M059J (cell line): ENCODE measurements at regions not wholly inside any gene's neighbourhood (a gene's known extent, or its start where the extent isn't known, plus 50 kb on each side); places are given as distances from the start of the nearest gene placed in this dataset.
A peak's percentile ranks its signal among the peaks of the same experiment; 100 is the strongest.
"Not testable (repeated sequence)": the region's sequence is repeated elsewhere in the genome, so short reads cannot be mapped to it uniquely, and the experiment has no call there.

Source experiments
- DNase-seq: peaks from one replicate; pipeline ENCODE4 v3.0.0-alpha.2; 2012; ENCODE audit warnings: low read depth

DNA sequence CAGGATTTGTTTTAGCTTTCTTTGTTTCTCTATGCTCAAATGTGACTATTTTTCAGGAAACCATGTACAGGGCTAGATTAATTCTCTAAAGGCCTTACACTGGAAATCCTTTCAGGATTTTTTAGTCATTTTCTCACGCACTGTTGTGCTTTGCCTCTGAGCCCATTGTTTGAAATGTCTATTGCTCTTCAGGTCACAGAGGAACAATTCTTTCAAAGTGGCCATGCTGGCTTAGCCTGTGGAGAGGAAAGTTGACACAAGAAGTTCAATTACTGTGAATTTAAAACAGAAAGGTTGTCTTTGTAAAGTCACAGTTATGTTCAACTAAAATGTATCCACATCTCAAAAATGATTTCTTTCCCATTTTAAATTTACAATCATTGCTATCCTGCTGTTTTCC, 1071.7 kb upstream of the POT1 start:
- no peak for DNase-seq

DNA sequence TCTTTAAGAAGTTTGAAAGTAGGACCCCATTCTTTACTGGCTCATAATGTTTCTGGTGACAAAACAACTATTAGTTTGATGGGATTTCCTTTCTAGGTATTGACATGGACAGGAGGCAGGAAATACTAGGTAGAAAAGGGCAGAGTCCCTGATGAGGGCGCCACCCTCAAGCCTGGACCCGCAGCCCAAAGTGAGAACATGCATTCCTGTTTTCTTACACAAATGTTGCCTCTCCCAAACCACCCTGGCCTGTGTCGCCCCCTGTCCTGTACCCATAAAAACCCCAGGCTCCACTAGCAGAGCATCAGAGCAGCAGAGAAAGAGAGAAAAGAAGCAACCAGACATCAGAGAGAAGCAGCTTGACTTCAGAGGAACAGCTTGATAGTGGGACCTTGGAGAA, 1055.2 kb upstream of the POT1 start:
- no peak for DNase-seq

DNA sequence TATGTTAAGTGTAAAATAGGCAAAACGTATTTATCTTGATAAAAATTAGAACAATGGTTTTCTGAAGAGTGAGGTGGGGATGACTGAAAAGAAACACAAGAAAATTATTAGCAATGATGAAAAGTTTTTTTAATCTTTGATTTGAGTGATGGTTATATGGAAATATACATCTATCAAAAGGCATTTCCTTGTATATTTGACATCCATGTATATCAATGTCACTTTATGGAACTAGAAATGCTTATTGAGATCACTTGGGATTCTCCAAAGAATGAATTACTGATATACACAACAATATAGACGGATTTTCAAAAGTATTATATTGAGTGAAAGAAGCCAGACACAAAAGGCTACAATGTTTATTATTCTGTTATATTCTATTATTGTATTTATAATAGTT, 1042.0 kb upstream of the POT1 start:
- no peak for DNase-seq

DNA sequence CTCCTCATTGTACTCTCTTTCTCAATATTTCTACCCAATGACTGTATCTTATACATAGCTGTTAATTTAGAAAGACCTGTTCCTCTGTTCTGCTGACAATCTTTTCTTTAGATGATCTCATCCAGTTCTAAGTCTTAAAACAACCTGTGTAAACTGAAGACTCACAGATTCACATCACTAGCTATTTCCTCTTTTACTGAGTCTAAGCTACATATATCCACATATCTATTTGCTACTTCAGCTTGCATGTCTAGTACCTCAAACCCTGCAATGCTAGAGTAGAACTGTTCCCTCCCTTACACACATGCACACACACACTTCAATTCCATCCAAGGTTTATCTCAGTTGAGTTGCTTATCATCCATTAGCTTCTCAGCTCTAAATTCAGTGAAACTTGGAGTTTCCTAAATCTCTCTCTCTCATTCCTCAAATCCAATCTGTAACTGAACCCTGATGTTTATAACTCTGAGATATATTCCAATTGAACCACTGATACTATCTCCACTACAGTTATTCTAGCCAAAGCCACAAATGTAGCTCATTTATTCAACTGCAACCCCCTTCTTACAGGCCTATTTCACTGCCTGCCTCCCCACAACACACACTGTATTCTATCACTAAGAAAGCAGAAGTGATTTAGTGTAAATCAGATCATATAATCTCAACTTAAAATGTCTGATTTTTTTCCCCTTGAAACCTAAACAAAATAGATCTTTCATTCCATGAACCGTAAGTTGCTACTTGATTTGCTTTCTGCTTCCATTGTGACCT, 1036.8 kb upstream of the POT1 start:
- DNase-seq = no peak

DNA sequence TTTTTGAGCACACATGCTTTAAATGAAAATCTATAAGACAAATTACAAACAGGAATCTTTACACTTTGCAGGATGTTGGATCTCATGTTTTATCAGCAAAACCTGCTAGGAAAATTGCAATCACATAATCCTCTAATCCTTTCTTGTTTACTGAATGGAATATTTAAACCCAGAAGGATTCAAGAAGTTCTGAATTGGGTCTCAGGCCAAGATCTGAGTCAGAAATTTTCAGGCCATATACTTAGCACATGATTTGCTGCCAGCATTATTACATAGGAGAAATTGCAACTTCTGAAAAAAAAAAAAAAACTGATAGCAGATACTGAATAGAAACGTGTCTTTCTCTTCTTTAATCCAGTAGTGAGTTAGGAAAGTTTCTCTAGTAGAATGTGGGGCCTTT, 1005.3 kb upstream of the POT1 start:
- DNase-seq = no peak

DNA sequence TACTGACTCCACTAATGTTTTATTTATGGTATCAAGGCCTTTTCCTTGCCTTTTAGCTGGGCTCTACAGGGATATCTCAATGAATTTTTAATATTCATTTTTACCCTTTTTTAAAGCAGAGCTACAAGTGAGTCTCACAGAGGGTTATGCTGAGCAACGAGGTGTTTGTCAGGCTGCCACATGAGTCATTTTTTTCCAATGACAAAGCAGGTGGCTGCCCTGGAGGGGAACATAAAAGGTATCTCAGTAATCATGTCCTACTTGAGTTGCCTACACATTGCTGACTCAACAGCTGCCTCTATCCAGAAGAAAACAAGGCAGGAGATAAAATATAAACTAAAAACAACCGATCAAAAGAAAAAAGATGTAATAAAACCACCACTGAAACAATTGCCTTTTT, 1004.9 kb upstream of the POT1 start:
- DNase-seq = peak; percentile 25

DNA sequence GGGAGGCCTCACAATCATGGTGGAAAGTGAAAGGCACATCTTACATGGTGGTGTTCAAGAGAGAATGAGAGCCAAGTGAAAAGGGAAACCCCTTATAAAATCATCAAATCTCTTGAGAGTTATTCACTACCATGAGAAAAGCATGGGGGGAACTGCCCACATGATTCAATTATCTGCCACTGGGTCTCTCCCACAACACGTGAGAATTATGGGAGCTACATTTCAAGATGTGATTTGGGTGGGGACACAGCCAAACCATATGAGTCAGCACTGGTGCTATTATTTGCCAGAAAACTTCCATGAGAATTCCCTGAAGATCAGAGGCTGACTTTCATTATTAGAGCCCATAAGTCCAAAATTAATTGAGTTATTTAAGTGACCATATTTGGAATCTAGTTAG, 1001.2 kb upstream of the POT1 start:
- DNase-seq = no peak

DNA sequence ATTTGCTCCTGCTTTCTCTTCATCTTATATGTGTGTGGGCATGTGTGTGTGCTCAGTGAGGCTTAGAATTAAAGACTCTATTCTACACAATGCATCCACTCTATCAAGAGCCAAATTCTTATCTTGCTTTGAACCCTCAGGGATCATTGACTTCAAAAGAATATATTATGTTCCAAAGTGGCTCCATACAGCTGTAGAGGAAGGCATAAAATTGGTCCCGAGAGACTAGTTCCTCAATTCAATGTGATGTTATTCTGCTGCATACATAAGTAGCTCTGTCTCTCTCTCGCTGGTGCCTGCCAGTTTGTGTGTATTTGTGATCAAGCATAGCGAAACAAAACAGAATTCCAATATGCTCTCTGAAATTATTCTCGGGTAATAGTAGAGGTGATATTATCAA, 997.9 kb upstream of the POT1 start:
- no peak for DNase-seq

DNA sequence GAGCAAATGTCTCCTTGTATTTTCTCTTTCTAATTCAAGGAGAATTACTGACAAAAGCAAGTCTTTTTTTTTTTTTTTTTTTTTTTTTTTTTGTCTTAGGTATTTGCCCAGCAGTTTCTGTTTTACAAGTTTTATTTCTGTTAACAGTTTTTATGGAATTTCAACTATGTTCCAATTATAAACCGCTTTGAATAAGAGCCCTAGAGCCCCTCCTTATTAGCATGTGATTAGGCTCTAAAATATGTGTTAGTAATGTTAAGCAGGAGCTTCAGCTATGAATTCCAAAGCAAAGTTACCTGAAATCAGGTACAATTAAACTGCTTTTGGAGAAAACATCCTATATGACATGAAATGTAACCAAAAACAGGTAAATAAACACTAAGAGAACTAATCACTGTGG, 997.0 kb upstream of the POT1 start:
- DNase-seq = no peak

DNA sequence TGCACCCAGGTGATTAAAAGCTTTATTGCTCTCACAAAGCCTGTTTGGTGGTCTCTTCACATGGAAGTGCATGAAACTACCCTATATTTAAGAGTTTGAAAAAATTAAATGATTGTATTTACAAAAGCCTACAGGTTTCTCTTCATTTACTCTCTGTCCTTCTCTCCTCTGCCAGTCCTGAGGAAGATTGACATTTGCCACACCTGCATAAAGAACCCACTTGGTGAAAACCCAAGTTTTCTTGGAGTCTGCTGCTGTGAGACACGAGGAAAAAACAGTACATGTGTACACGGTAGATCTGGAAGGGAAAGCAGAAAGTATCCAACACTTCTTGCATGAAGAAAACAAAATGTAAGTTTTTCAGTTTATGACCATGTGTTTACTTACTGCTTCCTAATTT, 994.4 kb upstream of the POT1 start:
- DNase-seq = no peak

DNA sequence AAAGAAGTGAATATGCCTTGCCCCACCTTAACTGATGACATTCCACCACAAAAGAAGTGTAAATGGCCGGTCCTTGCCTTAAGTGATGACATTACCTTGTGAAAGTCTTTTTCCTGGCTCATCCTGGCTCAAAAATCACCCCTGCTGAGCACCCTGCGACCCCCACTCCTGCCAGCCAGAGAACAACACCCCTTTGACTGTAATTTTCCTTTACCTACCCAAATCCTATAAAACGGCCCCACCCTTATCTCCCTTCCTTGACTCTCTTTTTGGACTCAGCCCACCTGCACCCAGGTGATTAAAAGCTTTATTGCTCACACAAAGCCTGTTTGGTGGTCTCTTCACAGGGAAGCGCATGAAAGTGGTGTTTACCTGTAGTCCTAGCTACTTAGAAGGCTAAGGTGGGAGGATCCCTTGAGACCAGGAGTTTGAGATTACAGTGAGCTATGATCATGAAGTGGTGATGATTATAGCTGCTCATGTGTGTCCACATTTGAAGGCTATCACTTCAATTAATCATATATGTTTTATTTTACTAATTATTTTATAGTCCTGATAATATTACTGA, 985.8 kb upstream of the POT1 start:
- not testable (repeated sequence) for DNase-seq

DNA sequence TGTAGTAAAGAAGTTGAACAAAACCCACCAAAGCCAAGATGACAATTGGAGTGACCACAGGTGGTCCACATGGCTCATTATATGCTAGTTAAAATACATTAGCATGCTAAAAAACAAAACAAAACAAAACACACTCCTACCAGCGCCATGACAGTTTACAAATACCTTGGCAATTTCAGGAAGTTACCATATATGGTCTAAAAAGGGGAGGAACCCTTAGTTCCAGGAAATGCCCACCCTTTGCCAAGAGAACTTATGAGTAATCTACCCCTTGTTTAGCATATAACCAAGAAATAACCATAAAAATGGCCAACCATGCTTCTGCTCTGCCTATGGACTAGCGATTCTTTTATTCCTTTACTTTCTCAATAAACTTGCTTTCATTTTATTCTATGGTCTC, 979.1 kb upstream of the POT1 start:
- no peak for DNase-seq

DNA sequence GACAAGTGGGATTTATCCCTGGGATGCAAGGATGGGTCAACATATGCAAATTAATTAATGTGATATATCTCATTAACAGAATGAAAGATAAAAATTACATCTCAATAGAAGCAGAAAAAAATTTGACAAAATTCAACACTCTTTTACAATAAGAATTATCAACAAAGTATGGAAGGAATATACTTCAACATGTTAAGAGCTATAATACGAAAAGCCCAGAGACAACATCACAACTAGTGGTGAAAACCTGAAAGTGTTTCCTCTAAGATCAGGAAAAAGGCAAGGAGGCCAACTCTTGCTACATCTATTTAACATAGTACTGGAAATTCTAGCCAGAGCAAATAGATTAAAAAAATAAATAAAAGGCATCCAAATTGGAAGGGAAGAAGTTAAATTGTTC, 970.0 kb upstream of the POT1 start:
- no peak for DNase-seq

DNA sequence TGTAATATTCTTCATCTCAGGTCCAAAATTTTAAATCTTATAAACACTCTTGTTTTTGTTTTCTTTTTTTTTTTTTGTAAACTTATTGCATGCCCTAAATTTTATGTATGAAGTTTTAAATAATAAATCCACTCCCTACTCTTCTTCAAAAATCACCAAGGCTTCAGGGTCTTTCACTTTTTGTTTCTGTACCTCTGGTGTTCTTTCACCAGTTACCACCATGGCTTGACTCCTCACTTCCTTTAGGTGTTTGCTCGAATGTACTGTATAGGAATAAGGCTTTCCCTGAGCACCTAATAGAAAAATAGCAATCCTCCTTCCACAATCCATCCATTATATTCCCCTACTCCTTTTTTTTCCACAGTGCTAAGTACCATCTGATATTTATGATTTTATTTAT, 962.8 kb upstream of the POT1 start:
- DNase-seq = no peak

DNA sequence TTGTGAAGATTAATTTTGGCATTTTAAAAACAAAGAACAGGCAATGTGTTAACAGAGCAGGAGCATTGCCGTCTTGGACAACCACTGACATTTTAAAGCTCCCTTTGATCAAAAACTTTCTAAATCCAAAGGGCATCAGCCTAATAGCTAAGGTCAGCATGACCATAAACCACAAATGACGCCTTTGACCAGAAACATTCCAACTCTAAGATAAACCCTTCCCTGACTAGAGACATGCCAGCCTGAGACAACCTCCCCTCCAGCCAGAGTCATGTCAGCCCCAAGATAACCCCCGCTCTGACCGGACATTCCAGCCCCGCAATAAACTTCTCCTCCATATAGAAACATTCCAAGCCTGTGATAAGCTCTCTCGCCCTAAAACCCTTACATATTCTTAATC, 949.4 kb upstream of the POT1 start:
- DNase-seq = peak; percentile 36

DNA sequence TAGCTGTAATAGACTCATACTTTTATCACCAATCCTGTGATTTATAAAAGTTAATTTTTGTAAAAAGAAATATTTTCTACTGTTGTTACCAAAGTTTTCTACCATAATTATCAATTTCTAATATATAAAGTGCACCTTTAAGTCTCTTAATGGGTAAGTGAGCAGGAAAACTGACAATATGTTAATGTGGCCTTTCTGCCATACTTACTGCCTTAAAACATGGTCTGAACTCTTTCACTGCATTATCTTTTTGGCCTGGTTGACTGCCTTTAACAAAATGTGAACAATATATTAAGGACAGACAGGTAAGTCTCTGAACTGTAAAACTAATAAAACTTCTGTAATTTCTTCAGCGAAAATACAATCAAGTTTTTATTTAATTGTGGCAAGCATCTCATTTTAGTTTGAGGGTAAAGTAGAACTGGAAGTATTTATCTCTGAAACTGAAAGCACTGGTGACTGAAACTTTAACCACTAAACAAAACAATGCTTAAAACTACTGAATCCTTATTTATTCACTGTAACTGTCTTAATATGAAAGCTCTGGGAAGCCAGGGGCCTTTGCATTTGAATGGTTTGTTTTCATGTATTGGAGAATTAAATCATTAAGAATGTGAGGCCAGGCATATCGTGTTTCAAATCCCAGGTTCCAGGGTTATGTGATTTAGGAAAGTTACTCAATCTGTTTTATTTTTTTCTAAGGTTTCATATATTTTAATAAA, 948.8 kb upstream of the POT1 start:
- peak; percentile 2 for DNase-seq

DNA sequence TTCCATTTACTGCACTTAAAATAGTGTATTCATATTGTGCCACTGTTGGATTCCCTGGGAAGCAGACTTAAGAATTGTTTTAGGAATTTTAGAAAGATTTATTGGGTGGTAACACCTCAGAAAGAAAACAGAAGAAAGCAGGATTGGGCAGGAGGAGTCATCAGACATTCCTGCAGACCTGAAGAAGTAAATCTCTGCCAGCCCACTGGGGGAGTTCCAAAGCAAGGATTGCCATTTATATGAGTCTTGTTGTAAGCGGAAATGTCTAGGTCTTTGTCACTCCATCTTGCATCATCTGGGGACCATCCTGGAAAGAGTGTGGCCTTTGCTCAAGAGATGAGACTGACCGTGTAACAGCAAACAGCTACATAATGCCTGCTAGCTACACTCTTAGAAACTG, 947.6 kb upstream of the POT1 start:
- peak; percentile 11 for DNase-seq

DNA sequence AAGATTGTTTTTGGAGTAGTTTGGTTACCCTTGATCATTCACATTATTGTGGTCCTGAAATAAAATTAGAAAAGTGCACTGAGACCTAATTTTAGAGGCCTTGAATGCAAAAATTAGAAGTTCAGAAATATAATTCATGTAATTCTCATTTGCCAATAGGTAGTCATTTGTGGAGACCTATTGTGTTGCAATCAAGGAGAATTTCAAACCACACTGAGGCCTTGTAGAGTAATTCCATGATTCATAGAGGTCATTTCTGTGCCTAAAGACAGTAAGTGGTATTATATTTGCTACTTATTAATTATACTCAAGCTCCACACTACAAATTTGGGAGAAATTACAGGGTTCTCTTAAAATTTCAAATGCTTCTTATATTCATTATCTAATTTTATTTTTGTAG, 946.8 kb upstream of the POT1 start:
- peak; percentile 3 for DNase-seq

DNA sequence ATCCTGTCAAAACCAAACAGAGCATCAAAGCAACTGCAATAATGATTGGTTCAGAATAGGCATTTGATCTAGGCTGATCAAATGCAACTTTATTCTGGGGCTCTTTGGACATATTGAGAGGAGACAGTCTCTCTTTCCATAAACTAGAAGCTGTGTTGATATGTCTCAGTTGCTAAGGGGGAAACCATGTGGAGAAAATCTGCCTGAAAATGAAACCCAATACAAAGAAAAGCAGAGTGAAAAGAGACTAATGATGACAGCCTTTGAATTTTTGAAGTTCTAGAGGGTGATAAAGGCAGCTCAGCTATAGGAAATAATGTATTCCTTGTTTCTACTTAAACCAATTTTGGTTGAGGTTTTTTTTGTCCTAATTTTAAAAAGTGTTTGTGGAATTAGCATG, 941.8 kb upstream of the POT1 start:
- DNase-seq = no peak

DNA sequence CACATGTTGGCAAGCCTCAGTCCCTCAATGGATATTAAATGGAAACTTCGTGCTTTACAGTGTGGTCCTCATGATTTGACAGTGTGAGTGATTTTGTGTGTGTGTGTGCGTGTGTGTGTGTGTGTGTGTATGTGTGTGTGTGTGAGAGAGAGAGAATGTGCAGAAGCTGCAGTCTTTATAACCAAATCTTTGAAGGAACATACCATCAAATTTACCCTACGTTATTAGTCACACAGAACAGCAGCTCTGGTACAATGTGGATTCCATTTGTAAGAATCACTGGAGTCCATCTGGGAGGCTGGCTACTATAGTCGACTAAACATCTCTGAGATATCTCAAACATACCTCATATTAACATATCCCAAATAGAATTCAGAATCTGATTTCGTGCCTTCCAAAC, 928.0 kb upstream of the POT1 start:
- no peak for DNase-seq

DNA sequence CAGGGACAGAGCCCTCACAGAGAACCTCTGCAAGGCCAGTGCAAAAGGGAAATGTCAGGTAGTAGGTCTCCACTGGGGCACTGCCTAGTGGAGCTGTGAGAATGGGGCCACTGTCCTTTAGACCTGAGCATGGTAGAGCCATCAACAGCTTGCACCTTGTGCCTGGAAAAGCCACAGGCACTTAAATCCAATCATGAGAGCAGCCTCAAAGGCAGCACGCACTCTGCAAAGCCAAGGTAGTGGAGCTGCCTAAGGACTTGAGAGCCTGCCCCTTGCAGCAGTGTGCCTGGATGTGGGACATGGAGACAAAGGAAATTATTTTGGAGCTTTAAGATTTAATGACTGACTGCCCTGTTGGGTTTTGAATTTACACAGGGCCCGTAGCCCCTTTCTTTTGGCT, 918.5 kb upstream of the POT1 start:
- DNase-seq = no peak

DNA sequence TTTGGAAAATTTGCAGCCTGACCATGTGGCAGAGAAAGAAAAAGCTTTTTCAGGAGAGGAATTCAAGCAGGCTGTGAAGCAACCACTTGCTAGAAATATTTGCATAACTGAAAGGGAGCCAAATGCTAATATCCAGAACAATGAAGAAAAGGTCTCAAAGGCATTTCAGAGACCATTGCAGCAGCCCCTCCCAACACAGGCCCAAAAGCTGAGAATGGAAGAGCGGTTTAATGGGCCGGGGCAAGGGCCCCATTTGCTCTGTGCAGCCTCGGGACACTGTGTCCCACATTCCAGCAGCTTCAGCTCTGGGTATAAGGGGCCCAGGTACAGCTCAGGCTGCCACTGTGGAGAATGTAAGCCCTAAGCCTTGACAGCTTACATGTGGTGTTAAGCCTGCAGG, 918.1 kb upstream of the POT1 start:
- no peak for DNase-seq

DNA sequence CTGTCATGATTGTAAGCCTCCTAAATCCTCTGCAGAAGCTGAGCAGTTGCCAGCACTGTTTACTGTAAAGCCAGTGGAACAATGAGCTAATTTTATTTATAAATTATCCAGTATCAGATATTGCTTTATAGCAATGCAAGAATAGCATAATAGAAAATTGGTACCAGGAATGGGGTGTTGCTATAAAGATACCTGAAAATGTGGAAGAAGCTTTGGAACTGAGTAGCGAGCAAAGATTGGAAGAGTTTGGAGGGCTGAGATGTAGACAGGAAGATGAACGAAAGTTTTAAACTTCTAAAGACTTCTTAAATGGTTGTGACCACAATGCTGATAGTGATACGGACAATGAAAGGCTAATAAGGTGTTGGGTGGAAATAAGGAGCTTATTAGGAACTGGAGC, 917.4 kb upstream of the POT1 start:
- DNase-seq = no peak
